ENCODE measurements at regions not wholly inside any gene's neighbourhood (a gene's known extent, or its start where the extent isn't known, plus 50 kb on each side); places are given as distances from the start of the nearest gene placed in this dataset.

DNA sequence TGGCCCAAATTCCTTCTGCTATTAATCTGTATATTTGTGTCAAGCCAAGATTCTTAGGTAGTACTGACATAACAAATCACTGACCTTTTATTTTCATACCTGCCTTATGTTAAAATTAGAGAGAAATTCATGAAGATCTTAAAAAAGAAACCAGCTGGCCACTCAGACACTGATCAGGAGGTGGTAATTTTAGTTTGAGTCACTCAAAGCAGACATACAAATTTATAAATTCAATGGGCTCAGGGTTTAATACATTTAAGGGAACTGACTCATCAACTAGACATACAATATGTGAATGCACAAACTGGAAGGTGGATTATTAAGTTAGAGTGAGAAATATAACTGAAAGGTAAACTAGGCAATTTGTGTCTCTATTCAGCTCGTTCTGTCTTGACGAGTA is 711.9 kb upstream of the EYS start (continued):
- TF ChIP-seq, protein P1, sequence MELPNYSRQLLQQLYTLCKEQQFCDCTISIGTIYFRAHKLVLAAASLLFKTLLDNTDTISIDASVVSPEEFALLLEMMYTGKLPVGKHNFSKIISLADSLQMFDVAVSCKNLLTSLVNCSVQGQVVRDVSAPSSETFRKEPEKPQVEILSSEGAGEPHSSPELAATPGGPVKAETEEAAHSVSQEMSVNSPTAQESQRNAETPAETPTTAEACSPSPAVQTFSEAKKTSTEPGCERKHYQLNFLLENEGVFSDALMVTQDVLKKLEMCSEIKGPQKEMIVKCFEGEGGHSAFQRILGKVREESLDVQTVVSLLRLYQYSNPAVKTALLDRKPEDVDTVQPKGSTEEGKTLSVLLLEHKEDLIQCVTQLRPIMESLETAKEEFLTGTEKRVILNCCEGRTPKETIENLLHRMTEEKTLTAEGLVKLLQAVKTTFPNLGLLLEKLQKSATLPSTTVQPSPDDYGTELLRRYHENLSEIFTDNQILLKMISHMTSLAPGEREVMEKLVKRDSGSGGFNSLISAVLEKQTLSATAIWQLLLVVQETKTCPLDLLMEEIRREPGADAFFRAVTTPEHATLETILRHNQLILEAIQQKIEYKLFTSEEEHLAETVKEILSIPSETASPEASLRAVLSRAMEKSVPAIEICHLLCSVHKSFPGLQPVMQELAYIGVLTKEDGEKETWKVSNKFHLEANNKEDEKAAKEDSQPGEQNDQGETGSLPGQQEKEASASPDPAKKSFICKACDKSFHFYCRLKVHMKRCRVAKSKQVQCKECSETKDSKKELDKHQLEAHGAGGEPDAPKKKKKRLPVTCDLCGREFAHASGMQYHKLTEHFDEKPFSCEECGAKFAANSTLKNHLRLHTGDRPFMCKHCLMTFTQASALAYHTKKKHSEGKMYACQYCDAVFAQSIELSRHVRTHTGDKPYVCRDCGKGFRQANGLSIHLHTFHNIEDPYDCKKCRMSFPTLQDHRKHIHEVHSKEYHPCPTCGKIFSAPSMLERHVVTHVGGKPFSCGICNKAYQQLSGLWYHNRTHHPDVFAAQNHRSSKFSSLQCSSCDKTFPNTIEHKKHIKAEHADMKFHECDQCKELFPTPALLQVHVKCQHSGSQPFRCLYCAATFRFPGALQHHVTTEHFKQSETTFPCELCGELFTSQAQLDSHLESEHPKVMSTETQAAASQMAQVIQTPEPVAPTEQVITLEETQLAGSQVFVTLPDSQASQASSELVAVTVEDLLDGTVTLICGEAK (IDR thresholded peaks at IDR 0.05; ENCODE audit: borderline replicate concordance) = no peak
- no peak for TF ChIP-seq YY1 (IDR thresholded peaks at IDR 0.05; ENCODE audit: low read depth, low read length)
- no peak for TF ChIP-seq ZSCAN29 (IDR thresholded peaks at IDR 0.05)
- no peak for TF ChIP-seq TAF1 (IDR thresholded peaks at IDR 0.05; ENCODE audit: borderline replicate concordance, low read depth, low read length)
- no peak for TF ChIP-seq STAT1 (conservative IDR thresholded peaks at IDR 0.05)
- TF ChIP-seq, protein P2, sequence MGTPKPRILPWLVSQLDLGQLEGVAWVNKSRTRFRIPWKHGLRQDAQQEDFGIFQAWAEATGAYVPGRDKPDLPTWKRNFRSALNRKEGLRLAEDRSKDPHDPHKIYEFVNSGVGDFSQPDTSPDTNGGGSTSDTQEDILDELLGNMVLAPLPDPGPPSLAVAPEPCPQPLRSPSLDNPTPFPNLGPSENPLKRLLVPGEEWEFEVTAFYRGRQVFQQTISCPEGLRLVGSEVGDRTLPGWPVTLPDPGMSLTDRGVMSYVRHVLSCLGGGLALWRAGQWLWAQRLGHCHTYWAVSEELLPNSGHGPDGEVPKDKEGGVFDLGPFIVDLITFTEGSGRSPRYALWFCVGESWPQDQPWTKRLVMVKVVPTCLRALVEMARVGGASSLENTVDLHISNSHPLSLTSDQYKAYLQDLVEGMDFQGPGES (IDR thresholded peaks at IDR 0.05) = no peak

DNA sequence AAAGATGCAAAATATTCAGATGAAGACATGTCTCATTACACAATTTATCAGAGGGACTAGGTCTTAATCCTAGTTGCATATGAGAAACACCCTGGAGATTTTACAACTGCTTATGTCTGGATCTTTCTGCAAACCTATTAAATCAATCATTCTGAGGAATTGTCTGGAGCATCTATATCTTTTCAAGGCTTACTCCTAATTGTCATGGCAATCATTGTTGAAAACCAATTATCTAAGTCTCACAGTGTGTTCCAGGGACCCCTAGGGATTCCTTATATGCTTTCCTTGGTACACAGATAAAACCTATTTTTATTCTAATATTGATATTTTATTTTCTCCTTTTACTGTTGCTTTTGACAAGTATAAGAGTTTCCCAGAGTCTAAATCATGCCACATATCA is 696.9 kb upstream of the EYS start:
- Histone ChIP-seq H3K27ac (ENCODE audit: control insufficient read depth, insufficient read depth) (no peak overlapping the region), H3K4me1 (ENCODE audit: control insufficient read depth, insufficient read depth, low read length) (no peaks in the 10 kb centered on the region), H3K79me2 (ENCODE audit: control insufficient read depth, insufficient read depth, low read length) (no peaks in the 10 kb centered on the region), H3K9me3 (replicated peaks; ENCODE audit: control insufficient read depth, insufficient read depth, low read length) (no peaks in the 10 kb centered on the region), H3K4me3 (no peak overlapping the region), H3K36me3 (ENCODE audit: control insufficient read depth in 2 of 2, insufficient read depth in 2 of 2, low read length in 1 of 2) (no peaks in the 10 kb centered on the region), H3K27me3 (replicated peaks in 1 of 2; ENCODE audit: control insufficient read depth in 2 of 2, insufficient read depth in 2 of 2, low read length in 1 of 2) (no peaks in the 10 kb centered on the region), H2AFZ (ENCODE audit: control insufficient read depth, low read depth, low read length) (no peak overlapping the region), H3K9ac (ENCODE audit: control insufficient read depth, insufficient read depth, low read length) (no peak overlapping the region), H4K20me1 (ENCODE audit: control insufficient read depth, insufficient read depth) (no peaks in the 10 kb centered on the region), H3K4me2 (ENCODE audit: control insufficient read depth, insufficient read depth) (no peak overlapping the region)
- BruUV-seq (replicated peaks) = no TSS peak
- FAIRE-seq = no peak
- ATAC-seq = no peak
- ChIA-PET SMC1A (ENCODE audit: uncharacterized antibody, unreplicated experiment) (no interaction called here), CTCF (no interaction called here), RAD21 (ENCODE audit: unreplicated experiment) (no interaction called here), POLR2A (no interaction called here)
- intact Hi-C loops (cut with micrococcal nuclease; ENCODE audit: unreplicated experiment) (no loop called here), in situ Hi-C loops (cut with MboI) (no loop called here)
- no peak for DNase-seq (ENCODE audit: low read depth, low spot score)
- TF ChIP-seq, protein P3, sequence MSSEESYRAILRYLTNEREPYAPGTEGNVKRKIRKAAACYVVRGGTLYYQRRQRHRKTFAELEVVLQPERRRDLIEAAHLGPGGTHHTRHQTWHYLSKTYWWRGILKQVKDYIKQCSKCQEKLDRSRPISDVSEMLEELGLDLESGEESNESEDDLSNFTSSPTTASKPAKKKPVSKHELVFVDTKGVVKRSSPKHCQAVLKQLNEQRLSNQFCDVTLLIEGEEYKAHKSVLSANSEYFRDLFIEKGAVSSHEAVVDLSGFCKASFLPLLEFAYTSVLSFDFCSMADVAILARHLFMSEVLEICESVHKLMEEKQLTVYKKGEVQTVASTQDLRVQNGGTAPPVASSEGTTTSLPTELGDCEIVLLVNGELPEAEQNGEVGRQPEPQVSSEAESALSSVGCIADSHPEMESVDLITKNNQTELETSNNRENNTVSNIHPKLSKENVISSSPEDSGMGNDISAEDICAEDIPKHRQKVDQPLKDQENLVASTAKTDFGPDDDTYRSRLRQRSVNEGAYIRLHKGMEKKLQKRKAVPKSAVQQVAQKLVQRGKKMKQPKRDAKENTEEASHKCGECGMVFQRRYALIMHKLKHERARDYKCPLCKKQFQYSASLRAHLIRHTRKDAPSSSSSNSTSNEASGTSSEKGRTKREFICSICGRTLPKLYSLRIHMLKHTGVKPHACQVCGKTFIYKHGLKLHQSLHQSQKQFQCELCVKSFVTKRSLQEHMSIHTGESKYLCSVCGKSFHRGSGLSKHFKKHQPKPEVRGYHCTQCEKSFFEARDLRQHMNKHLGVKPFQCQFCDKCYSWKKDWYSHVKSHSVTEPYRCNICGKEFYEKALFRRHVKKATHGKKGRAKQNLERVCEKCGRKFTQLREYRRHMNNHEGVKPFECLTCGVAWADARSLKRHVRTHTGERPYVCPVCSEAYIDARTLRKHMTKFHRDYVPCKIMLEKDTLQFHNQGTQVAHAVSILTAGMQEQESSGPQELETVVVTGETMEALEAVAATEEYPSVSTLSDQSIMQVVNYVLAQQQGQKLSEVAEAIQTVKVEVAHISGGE (CRISPR knock-in tag; IDR thresholded peaks at IDR 0.05) = no peak
- no peak for TF ChIP-seq RELA (IDR thresholded peaks at IDR 0.05; ENCODE audit: borderline replicate concordance, partially characterized antibody)
- TF ChIP-seq, protein P4, sequence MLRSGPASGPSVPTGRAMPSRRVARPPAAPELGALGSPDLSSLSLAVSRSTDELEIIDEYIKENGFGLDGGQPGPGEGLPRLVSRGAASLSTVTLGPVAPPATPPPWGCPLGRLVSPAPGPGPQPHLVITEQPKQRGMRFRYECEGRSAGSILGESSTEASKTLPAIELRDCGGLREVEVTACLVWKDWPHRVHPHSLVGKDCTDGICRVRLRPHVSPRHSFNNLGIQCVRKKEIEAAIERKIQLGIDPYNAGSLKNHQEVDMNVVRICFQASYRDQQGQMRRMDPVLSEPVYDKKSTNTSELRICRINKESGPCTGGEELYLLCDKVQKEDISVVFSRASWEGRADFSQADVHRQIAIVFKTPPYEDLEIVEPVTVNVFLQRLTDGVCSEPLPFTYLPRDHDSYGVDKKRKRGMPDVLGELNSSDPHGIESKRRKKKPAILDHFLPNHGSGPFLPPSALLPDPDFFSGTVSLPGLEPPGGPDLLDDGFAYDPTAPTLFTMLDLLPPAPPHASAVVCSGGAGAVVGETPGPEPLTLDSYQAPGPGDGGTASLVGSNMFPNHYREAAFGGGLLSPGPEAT (IDR thresholded peaks at IDR 0.05; ENCODE audit: low read depth) = no peak
- TF ChIP-seq SIN3A (IDR thresholded peaks at IDR 0.05; ENCODE audit: low read depth, low read length) = no peak
- no peak for TF ChIP-seq EED (IDR thresholded peaks at IDR 0.05; ENCODE audit: low read depth)
- no peak for TF ChIP-seq FOS (IDR thresholded peaks at IDR 0.05; ENCODE audit: borderline replicate concordance, extremely low read depth, insufficient read length)
- TF ChIP-seq WRNIP1 (IDR thresholded peaks at IDR 0.05; ENCODE audit: borderline replicate concordance, low read depth, low read length) = no peak
- TF ChIP-seq TBL1XR1 (IDR thresholded peaks at IDR 0.05; ENCODE audit: low read depth, low read length) = no peak
- TF ChIP-seq SMAD5 (IDR thresholded peaks at IDR 0.05; ENCODE audit: low read depth) = no peak
